DOHH2 (cell line): ENCODE measurements at regions not wholly inside any gene's neighbourhood (a gene's known extent, or its start where the extent isn't known, plus 50 kb on each side); places are given as distances from the start of the nearest gene placed in this dataset.

ENCODE experiments used
- H3F3A ChIP-seq: fragments of 200-600 bp; sonication (generic), shearing (Covaris generic); 2 replicates; pipeline ENCODE4 v1.6.0; 2016; ENCODE audit warnings: antibody characterized with exemption, mild to moderate bottlenecking; ENCODE audit not compliant: control insufficient read depth, insufficient read depth
- H3K27ac ChIP-seq: fragments of 200-600 bp; sonication (generic); 2 replicates; pipeline ENCODE4 v1.5.1; 2014; ENCODE audit warnings: low read depth, mild to moderate bottlenecking, low read length, moderate library complexity
- H3K27me3 ChIP-seq: fragments of 200-600 bp; sonication (generic); 2 replicates; pipeline ENCODE4 v1.6.1; 2014; ENCODE audit warnings: mild to moderate bottlenecking, low read length, mixed read lengths; ENCODE audit not compliant: control insufficient read depth
- H3K36me3 ChIP-seq: fragments of 200-600 bp; sonication (generic); 2 replicates; pipeline ENCODE4 v1.6.1; 2014; ENCODE audit warnings: mild to moderate bottlenecking, low read length, moderate library complexity, mixed read lengths; ENCODE audit not compliant: control insufficient read depth
- H3K4me1 ChIP-seq: fragments of 200-600 bp; sonication (generic); 2 replicates; pipeline ENCODE4 v1.6.1; 2014; ENCODE audit warnings: mild to moderate bottlenecking, low read length, mixed read lengths; ENCODE audit not compliant: control insufficient read depth
- H3K4me2 ChIP-seq: fragments of 200-600 bp; sonication (generic); 2 replicates; pipeline ENCODE4 v1.6.0; 2014; ENCODE audit warnings: mild to moderate bottlenecking, low read length, moderate library complexity
- H3K4me3 ChIP-seq: fragments of 200-600 bp; sonication (generic); 2 replicates; pipeline ENCODE4 v1.5.1; 2014; ENCODE audit warnings: mild to moderate bottlenecking, low read length, mixed read lengths
- H3K79me2 ChIP-seq: fragments of 200-600 bp; sonication (generic); 2 replicates; pipeline ENCODE4 v1.6.1; 2014; ENCODE audit warnings: mild to moderate bottlenecking, low read length, mixed read lengths; ENCODE audit not compliant: control insufficient read depth
- H3K9me2 ChIP-seq: fragments of 200-600 bp; sonication (generic); replicated peaks from 2 replicates; pipeline ENCODE4 v1.6.1; 2014; ENCODE audit warnings: mild to moderate bottlenecking, low read length, mixed read lengths; ENCODE audit not compliant: control insufficient read depth
- H3K9me3 ChIP-seq: fragments of 200-600 bp; sonication (generic); 2 replicates; pipeline ENCODE4 v1.6.1; 2014; ENCODE audit warnings: antibody characterized with exemption, low read length, mixed read lengths; ENCODE audit not compliant: control insufficient read depth, insufficient read depth
- H4K20me1 ChIP-seq: fragments of 200-600 bp; sonication (generic); 2 replicates; pipeline ENCODE4 v1.6.0; 2014; ENCODE audit warnings: low read depth, mild to moderate bottlenecking, antibody characterized with exemption, low read length, moderate library complexity; ENCODE audit not compliant: control insufficient read depth, insufficient read depth
- EZH2phosphoT487 ChIP-seq: fragments of 200-600 bp; sonication (generic); IDR thresholded peaks from 2 replicates; pipeline ENCODE4 v1.6.1; 2017; ENCODE audit warnings: borderline replicate concordance, mild to moderate bottlenecking, antibody characterized with exemption, low read length, moderate library complexity, mixed read lengths
- TF ChIP-seq, protein P1 (sequence below): fragments of 200-600 bp; sonication (generic); IDR thresholded peaks from one replicate; pipeline ENCODE4 v1.5.1; 2014; ENCODE audit warnings: antibody characterized with exemption, mild to moderate bottlenecking, low read depth, low read length; ENCODE audit not compliant: poor library complexity, severe bottlenecking

DNA sequence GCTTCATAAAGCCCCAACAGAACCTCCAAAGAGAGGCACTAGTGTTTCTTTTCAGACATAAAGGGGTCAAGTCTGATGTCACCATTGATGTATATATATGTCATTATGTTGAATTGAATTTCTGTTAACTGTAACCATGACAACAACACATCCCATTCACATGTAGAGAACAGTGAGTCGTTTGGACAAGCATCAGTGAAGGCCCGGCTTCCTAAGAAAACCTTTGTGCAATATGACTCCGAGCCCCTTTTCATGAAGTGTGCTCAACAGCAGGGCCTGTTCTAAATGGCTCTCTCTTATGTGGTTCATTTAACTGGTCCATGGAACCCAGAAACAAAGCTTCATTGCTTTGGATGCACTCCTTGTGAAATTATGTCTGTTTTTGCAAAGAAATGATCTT, 67.2 kb upstream of the UBL3 start:
- Histone ChIP-seq H3K4me2 (no peak overlapping the region), H3K79me2 (no peaks in the 10 kb centered on the region), H3K4me3 (no peak overlapping the region), H3F3A (no peaks in the 10 kb centered on the region), H3K27ac (no peak overlapping the region), H3K36me3 (no peaks in the 10 kb centered on the region), H3K9me3 (no peaks in the 10 kb centered on the region), H3K27me3 (peaks cover 9% of the 10 kb centered on the region), H4K20me1 (no peaks in the 10 kb centered on the region), H3K4me1 (no peaks in the 10 kb centered on the region), H3K9me2 (no peaks in the 10 kb centered on the region)
- TF ChIP-seq, protein P1, sequence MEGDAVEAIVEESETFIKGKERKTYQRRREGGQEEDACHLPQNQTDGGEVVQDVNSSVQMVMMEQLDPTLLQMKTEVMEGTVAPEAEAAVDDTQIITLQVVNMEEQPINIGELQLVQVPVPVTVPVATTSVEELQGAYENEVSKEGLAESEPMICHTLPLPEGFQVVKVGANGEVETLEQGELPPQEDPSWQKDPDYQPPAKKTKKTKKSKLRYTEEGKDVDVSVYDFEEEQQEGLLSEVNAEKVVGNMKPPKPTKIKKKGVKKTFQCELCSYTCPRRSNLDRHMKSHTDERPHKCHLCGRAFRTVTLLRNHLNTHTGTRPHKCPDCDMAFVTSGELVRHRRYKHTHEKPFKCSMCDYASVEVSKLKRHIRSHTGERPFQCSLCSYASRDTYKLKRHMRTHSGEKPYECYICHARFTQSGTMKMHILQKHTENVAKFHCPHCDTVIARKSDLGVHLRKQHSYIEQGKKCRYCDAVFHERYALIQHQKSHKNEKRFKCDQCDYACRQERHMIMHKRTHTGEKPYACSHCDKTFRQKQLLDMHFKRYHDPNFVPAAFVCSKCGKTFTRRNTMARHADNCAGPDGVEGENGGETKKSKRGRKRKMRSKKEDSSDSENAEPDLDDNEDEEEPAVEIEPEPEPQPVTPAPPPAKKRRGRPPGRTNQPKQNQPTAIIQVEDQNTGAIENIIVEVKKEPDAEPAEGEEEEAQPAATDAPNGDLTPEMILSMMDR, result no peak
- TF ChIP-seq EZH2phosphoT487, result no peak

DNA sequence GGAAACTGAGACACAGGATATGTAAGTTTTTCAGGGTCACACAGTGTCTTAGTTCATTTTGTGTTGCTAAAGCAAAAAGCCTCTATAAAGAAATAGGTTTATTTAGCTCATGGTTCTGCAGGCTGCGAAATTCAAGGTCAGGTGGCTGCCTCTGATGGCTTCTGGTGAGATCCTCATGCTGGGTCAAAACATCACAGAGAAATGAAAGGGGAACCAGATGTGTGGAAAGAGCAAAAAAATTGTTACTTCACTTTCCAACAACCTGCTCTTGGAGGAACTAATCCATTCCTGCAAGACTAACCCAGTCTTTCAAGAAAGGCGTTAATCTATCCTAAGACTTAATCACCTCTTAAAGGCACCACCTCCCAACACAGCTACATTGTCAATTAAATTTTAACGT, 64.2 kb upstream of the UBL3 start:
- H3K79me2 ChIP-seq, result no peaks in the 10 kb centered on the region
- no peaks in the 10 kb centered on the region for H3K4me1 ChIP-seq
- H4K20me1 ChIP-seq, result no peaks in the 10 kb centered on the region
- H3K9me2 ChIP-seq, result no peaks in the 10 kb centered on the region
- H3F3A ChIP-seq, result no peaks in the 10 kb centered on the region
- no peaks in the 10 kb centered on the region for H3K36me3 ChIP-seq
- H3K4me2 ChIP-seq, result no peak overlapping the region
- H3K27ac ChIP-seq, result no peak overlapping the region
- TF ChIP-seq EZH2phosphoT487, result no peak
- TF ChIP-seq, protein P1, result no peak
- H3K27me3 ChIP-seq, result peaks cover 5% of the 10 kb centered on the region; the same call in 1 of the 2 replicates
- no peaks in the 10 kb centered on the region for H3K9me3 ChIP-seq
- no peak overlapping the region for H3K4me3 ChIP-seq

DNA sequence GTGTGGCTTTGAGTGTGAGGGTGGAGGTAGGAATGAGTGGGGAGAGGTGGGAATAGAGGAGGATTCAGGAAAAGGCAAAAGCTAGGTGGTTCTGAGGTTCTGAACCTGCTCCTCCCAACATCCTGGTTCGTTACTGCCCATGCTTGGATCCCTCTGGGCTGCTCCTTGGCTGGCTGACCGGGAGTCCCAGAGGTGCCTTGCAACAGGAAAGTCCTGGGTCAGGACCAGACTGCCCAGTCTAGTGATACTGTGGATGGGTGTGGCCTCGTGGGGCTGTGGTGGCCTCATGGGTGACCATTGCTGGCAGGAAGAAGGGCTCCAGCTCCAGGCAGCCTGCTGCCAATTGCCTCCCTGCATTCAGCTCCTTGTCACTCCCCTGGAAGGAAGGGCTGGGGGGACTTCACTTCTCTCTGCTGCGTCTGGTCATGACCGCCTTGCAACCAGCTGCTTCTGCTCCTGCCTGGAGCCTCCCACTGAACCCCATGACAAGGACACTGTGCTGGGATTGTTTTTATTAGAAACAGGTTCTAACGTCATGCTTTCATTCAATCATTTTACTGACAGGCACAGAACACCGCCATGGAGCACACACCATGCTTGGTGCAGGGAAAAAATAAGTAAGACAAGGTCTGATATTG, 61.5 kb upstream of the UBL3 start:
- no peaks in the 10 kb centered on the region for H3K9me3 ChIP-seq
- TF ChIP-seq, protein P1, result no peak
- no peak for TF ChIP-seq EZH2phosphoT487
- no peak overlapping the region for H3K4me2 ChIP-seq

More for the DNA sequence above, 61.5 kb upstream of the UBL3 start:
- Histone ChIP-seq H3K27ac (no peak overlapping the region), H3K4me3 (no peak overlapping the region), H3K79me2 (no peaks in the 10 kb centered on the region), H3K27me3 (peaks cover 7% of the 10 kb centered on the region; the same call in 1 of the 2 replicates), H4K20me1 (no peaks in the 10 kb centered on the region), H3K36me3 (no peaks in the 10 kb centered on the region), H3F3A (no peaks in the 10 kb centered on the region), H3K4me1 (no peaks in the 10 kb centered on the region), H3K9me2 (no peaks in the 10 kb centered on the region)
